Upper lobe of left lung (tissue), 6 donors: ENCODE measurements at regions not wholly inside any gene's neighbourhood (a gene's known extent, or its start where the extent isn't known, plus 50 kb on each side); places are given as distances from the start of the nearest gene placed in this dataset.

Experiments used
- ATAC-seq, 2 donors: fragments of 200-7000 bp; cut with Tn5 transposase; one replicate each; pipeline ENCODE4 v1.9.1; 2022; ENCODE audit warnings: mild to moderate bottlenecking in 2 of 2, moderate library complexity in 2 of 2; ENCODE audit not compliant: low FRiP score in 2 of 2
- DNase-seq, 2 donors: peaks; one replicate each; pipeline ENCODE4 v3.0.0-alpha.2; 2019 to 2020
- H3K27ac ChIP-seq, 4 donors: fragments of 200-600 bp; sonication (generic); one replicate each; pipeline ENCODE4 v1.5.1; 2016 to 2019
- H3K27me3 ChIP-seq, 4 donors: fragments of 200-600 bp; sonication (generic); one replicate each; pipeline ENCODE4 v1.5.1; 2017 to 2019
- H3K36me3 ChIP-seq, 4 donors: fragments of 200-600 bp; sonication (generic); one replicate each; pipeline ENCODE4 v1.5.1; 2016 to 2019
- H3K4me1 ChIP-seq, 4 donors: fragments of 200-600 bp; sonication (generic); one replicate each; pipeline ENCODE4 v1.5.1; 2018 to 2019
- H3K4me3 ChIP-seq, 4 donors: fragments of 200-600 bp; sonication (generic); one replicate each; pipeline ENCODE4 v1.5.1; 2017 to 2019; ENCODE audit warnings: mild to moderate bottlenecking in 2 of 4, moderate library complexity in 1 of 4
- H3K9me3 ChIP-seq, 4 donors: fragments of 200-600 bp; sonication (generic); one replicate each; pipeline ENCODE4 v1.5.1; 2018 to 2019
- EP300 ChIP-seq, 4 donors: sonication (generic); formaldehyde crosslinking; IDR thresholded peaks; one replicate each; pipeline ENCODE4 v1.5.1; 2017; ENCODE audit warnings: antibody characterized with exemption in 4 of 4, control low read depth in 2 of 4
- POLR2A ChIP-seq, 4 donors: fragments of 450-650 bp; IDR thresholded peaks; one replicate each; pipeline ENCODE4 v1.5.1; 2016 to 2017; ENCODE audit warnings: antibody characterized with exemption in 4 of 4, mild to moderate bottlenecking in 2 of 4
- POLR2AphosphoS5 ChIP-seq, 2 donors: sonication (generic); formaldehyde crosslinking; IDR thresholded peaks; one replicate each; pipeline ENCODE4 v1.5.1; 2017; ENCODE audit warnings: antibody characterized with exemption in 2 of 2
- WGBS, 2 donors: methylation state at CpG; one replicate each; pipeline ENCODE4 v1.1.5; 2017 to 2018; 5-methylcytosine and 5-hydroxymethylcytosine counted together
- TF ChIP-seq, protein P1 (sequence below), 6 experiments: fragments of 450-650 bp in 4 of 6; fragments of 200-600 bp in 2 of 6; sonication (generic) in 2 of 6; IDR thresholded peaks; one replicate each; pipeline ENCODE4 v1.5.1; 2016 to 2019; ENCODE audit warnings: antibody characterized with exemption in 6 of 6
- donor health status: DM: no; HTN: no; CAD: no; lungs with moderate emphysema.
- donor health status: DM: no; HTN: yes; CAD: no; lungs with severe emphysema.

GRCh38 chr17:70677783-70678647 lies 508.7 kb downstream of the KCNJ2 start:
- H3K4me1 ChIP-seq, result no peaks in the 10 kb centered on the region
- H3K27ac ChIP-seq, result no peak overlapping the region
- H3K9me3 ChIP-seq, result no peaks in the 10 kb centered on the region
- TF ChIP-seq POLR2AphosphoS5 (IDR thresholded peaks at IDR 0.05) (no peak), POLR2A (IDR thresholded peaks at IDR 0.05) (no peak), EP300 (IDR thresholded peaks at IDR 0.05) (no peak)
- TF ChIP-seq, protein P1, sequence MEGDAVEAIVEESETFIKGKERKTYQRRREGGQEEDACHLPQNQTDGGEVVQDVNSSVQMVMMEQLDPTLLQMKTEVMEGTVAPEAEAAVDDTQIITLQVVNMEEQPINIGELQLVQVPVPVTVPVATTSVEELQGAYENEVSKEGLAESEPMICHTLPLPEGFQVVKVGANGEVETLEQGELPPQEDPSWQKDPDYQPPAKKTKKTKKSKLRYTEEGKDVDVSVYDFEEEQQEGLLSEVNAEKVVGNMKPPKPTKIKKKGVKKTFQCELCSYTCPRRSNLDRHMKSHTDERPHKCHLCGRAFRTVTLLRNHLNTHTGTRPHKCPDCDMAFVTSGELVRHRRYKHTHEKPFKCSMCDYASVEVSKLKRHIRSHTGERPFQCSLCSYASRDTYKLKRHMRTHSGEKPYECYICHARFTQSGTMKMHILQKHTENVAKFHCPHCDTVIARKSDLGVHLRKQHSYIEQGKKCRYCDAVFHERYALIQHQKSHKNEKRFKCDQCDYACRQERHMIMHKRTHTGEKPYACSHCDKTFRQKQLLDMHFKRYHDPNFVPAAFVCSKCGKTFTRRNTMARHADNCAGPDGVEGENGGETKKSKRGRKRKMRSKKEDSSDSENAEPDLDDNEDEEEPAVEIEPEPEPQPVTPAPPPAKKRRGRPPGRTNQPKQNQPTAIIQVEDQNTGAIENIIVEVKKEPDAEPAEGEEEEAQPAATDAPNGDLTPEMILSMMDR (IDR thresholded peaks at IDR 0.05), result no peak
- 72 to 78% methylated on average over 9 of the region's 9 CpGs for WGBS, 2 donors
- no peaks in the 10 kb centered on the region for H3K36me3 ChIP-seq
- no peak overlapping the region for H3K4me3 ChIP-seq
- ATAC-seq (no peak), DNase-seq (no peak)
- H3K27me3 ChIP-seq, result no peaks in the 10 kb centered on the region

DNA sequence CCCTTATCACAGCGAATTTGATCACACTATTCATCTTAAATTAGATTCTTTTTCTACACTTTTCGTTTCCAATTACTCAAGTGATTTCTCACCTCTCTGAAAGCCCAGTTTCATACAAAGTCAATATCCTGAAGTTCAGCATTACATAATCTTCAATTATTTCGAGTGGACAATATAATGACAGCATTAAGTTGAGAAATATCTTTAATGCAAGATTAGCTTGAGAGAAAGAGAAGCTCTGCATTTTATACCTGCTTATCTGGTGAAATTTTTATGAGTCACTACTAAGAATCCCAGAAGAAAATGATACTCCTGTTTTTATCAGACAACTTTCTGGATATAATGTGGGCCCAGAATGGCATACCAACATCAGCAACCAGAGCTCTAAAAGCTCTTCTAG lies 509.6 kb downstream of the KCNJ2 start:
- 53 to 68% methylated on average over 3 of the region's 3 CpGs for WGBS, 2 donors
- Histone ChIP-seq H3K36me3 (no peaks in the 10 kb centered on the region), H3K27ac (no peak overlapping the region), H3K4me1 (no peaks in the 10 kb centered on the region), H3K27me3 (no peaks in the 10 kb centered on the region), H3K4me3 (no peak overlapping the region), H3K9me3 (no peaks in the 10 kb centered on the region)
- ATAC-seq (no peak), DNase-seq (no peak)
- TF ChIP-seq POLR2A (IDR thresholded peaks at IDR 0.05) (no peak), EP300 (IDR thresholded peaks at IDR 0.05) (no peak), POLR2AphosphoS5 (IDR thresholded peaks at IDR 0.05) (no peak)
- TF ChIP-seq, protein P1 (IDR thresholded peaks at IDR 0.05), result no peak

DNA sequence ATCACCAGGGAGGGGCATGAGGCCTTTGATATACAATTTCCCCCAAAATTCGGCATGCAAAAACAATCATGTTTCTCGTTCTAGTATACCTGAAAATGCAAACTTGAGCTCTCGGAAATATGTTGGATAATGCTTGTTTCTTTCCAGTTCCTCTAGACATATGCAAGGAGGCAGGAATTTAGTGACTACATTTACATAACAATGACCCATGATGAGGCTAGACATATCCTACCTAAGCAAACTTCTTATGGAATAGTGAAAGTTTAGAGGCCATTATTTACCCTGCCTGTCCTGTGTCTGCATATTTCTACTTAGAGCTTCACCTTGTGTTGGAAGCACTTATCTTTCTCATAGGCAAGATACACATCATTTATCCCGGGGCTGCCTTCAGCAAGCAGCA lies 514.6 kb downstream of the KCNJ2 start:
- H3K9me3 ChIP-seq, result no peaks in the 10 kb centered on the region
- no peak overlapping the region for H3K27ac ChIP-seq
- TF ChIP-seq, protein P1 (IDR thresholded peaks at IDR 0.05), result no peak
- TF ChIP-seq POLR2AphosphoS5 (IDR thresholded peaks at IDR 0.05) (no peak), EP300 (IDR thresholded peaks at IDR 0.05) (no peak), POLR2A (IDR thresholded peaks at IDR 0.05) (no peak)

GRCh38 chr17:70687421-70687820 lies 518.1 kb downstream of the KCNJ2 start:
- Histone ChIP-seq H3K27ac (no peak overlapping the region), H3K9me3 (no peaks in the 10 kb centered on the region), H3K36me3 (no peaks in the 10 kb centered on the region), H3K4me3 (no peak overlapping the region), H3K4me1 (no peaks in the 10 kb centered on the region), H3K27me3 (no peaks in the 10 kb centered on the region)
- whole genome bisulfite sequencing, 2 donors, result 54 to 56% methylated on average over 1 of the region's 1 CpG
- DNase-seq (no peak), ATAC-seq (no peak)
- no peak for TF ChIP-seq POLR2A (IDR thresholded peaks at IDR 0.05)

More for the DNA sequence above, 514.6 kb downstream of the KCNJ2 start:
- DNase-seq, result no peak
- ATAC-seq, result no peak
- Histone ChIP-seq H3K4me1 (no peaks in the 10 kb centered on the region), H3K36me3 (no peaks in the 10 kb centered on the region), H3K27me3 (no peaks in the 10 kb centered on the region), H3K4me3 (no peak overlapping the region)
- WGBS, 2 donors, result 72 to 94% methylated on average over 4 of the region's 4 CpGs

- Histone ChIP-seq H3K4me3 (no peak overlapping the region), H3K9me3 (no peaks in the 10 kb centered on the region), H3K36me3 (no peaks in the 10 kb centered on the region), H3K27me3 (no peaks in the 10 kb centered on the region), H3K27ac (no peak overlapping the region), H3K4me1 (no peaks in the 10 kb centered on the region)
- WGBS, 2 donors, result 72% methylated on average over 2 of the region's 2 CpGs
- ATAC-seq (no peak), DNase-seq (no peak)
- TF ChIP-seq EP300 (IDR thresholded peaks at IDR 0.05), result no peak
- TF ChIP-seq POLR2A (IDR thresholded peaks at IDR 0.05), result no peak
- TF ChIP-seq, protein P1 (IDR thresholded peaks at IDR 0.05), result no peak
Observed at GRCh38 chr17:70691150-70691549, 521.8 kb downstream of the KCNJ2 start.
